ENCODE measurements at regions not wholly inside any gene's neighbourhood (a gene's known extent, or its start where the extent isn't known, plus 50 kb on each side); places are given as distances from the start of the nearest gene placed in this dataset.

GRCh38 chr3:78021710-78022109, 981.8 kb downstream of the ROBO2 start:
- TF ChIP-seq, protein P1, sequence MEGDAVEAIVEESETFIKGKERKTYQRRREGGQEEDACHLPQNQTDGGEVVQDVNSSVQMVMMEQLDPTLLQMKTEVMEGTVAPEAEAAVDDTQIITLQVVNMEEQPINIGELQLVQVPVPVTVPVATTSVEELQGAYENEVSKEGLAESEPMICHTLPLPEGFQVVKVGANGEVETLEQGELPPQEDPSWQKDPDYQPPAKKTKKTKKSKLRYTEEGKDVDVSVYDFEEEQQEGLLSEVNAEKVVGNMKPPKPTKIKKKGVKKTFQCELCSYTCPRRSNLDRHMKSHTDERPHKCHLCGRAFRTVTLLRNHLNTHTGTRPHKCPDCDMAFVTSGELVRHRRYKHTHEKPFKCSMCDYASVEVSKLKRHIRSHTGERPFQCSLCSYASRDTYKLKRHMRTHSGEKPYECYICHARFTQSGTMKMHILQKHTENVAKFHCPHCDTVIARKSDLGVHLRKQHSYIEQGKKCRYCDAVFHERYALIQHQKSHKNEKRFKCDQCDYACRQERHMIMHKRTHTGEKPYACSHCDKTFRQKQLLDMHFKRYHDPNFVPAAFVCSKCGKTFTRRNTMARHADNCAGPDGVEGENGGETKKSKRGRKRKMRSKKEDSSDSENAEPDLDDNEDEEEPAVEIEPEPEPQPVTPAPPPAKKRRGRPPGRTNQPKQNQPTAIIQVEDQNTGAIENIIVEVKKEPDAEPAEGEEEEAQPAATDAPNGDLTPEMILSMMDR (conservative IDR thresholded peaks at IDR 0.05 in 1 of 2, IDR thresholded peaks at IDR 0.05 in 1 of 2; ENCODE audit: low read depth in 1 of 2, low read length in 2 of 2): no peak
- no peak for TF ChIP-seq EZH2 (IDR thresholded peaks at IDR 0.05; ENCODE audit: low read length, missing control alignments)

Data from fibroblast of lung (primary cell).